ENCODE measurements at regions not wholly inside any gene's neighbourhood (a gene's known extent, or its start where the extent isn't known, plus 50 kb on each side); places are given as distances from the start of the nearest gene placed in this dataset.
"Not testable (repeated sequence)": the region's sequence is repeated elsewhere in the genome, so short reads cannot be mapped to it uniquely, and the experiment has no call there.

DNA sequence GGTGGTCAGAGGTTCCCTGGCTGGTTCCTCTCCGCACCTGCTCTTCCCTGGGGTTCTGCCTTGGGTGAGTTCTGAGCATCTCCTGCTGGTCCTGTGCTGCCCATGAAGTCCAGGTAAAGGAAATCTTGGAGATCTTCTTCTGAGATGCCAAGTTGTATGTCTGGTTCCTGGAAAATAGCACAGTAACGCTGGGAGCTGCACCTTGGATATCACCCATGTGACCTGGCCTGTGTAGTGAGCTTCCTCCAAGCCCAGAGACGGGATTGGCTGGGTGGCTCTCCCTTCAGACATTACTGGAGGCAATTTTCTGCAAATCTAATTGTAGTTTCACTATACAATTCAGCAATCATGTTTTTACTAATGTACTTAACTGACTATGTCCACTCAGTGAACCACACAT is 1281.1 kb downstream of the TMEM121 start:
- no peak for DNase-seq
- H3K36me3 Mint-ChIP-seq, result no peaks in the 10 kb centered on the region
- H3K4me3 Mint-ChIP-seq, result no peak overlapping the region
- H3K9me3 Mint-ChIP-seq, result no peaks in the 10 kb centered on the region
- peaks cover 25% of the 10 kb centered on the region for H3K4me1 Mint-ChIP-seq
- CTCF ChIA-PET, result interaction anchor here (1.8 kb wide), 1 partner anchor 24 kb away, joined by 8 read pairs; no protein-coding TSS in a partner anchor
- peaks cover 65% of the 10 kb centered on the region for H3K27me3 Mint-ChIP-seq
- no peak overlapping the region for H3K27ac Mint-ChIP-seq

- Mint-ChIP-seq H3K36me3 (no peaks in the 10 kb centered on the region), H3K4me1 (peaks cover 25% of the 10 kb centered on the region), H3K27ac (no peak overlapping the region), H3K9me3 (no peaks in the 10 kb centered on the region), H3K4me3 (no peak overlapping the region), H3K27me3 (peaks cover 61% of the 10 kb centered on the region)
- DNase-seq, result no peak
- CTCF ChIA-PET, result interaction anchor here (1.8 kb wide), 1 partner anchor 23 kb away, joined by 8 read pairs; no protein-coding TSS in a partner anchor
These were observed 1282.1 kb downstream of the TMEM121 start for GRCh38 chr14:106808458-106808857.

DNA sequence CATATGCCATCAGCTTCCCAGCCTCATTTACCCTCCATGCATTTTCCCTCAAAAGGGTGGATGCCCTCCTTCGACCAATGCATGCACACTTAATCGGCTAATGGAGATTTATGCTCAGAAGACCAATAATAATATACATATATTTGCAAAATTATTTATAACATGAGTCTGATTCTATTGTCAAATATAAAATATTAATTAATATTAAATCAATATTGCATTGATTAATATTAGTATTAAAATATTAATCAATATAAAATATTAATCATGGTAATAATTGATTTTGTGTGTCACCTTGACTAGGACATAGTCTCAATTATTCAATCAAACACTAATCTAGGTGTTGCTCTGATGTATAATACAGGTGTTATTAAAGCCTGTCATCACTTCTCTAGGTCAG is 1282.5 kb downstream of the TMEM121 start:
- Mint-ChIP-seq H3K36me3 (no peaks in the 10 kb centered on the region), H3K27ac (no peak overlapping the region), H3K9me3 (no peaks in the 10 kb centered on the region), H3K27me3 (peaks cover 62% of the 10 kb centered on the region), H3K4me3 (no peak overlapping the region), H3K4me1 (peaks cover 25% of the 10 kb centered on the region)
- DNase-seq, result no peak
- CTCF ChIA-PET, result interaction anchor here (1.8 kb wide), 1 partner anchor 22 kb away, joined by 8 read pairs; no protein-coding TSS in a partner anchor

DNA sequence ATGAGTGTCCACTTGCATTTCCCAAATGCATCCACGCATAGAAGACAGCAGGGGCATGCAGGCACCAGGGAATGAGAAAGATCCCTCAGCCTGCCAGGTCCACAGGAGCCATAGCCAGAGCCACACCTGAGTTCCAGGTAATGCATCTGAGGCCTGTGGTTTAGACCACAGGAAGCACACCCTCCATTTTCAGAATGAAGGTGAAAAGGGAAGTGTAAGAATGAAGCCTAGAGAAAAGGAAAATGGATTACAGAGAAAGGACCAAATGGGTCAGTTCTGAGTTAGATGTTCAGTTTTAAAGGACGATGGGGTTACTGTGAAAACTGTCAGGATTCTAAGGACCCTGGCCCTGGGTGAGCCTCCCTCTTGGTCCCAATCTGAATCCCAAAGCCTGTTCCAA is 1283.2 kb downstream of the TMEM121 start:
- Mint-ChIP-seq H3K4me1 (peaks cover 25% of the 10 kb centered on the region), H3K36me3 (no peaks in the 10 kb centered on the region), H3K9me3 (no peaks in the 10 kb centered on the region), H3K27ac (no peak overlapping the region), H3K4me3 (peak overlapping the region; percentile 31), H3K27me3 (peaks cover 61% of the 10 kb centered on the region)
- CTCF ChIA-PET, result no interaction called here
- DNase-seq, result peak; percentile 34

- not testable (repeated sequence) for H3K9me3 Mint-ChIP-seq, H3K27ac Mint-ChIP-seq, H3K36me3 Mint-ChIP-seq, H3K4me3 Mint-ChIP-seq
- CTCF ChIA-PET, result interaction anchor here (1.3 to 1.7 kb wide), 3 partner anchors 20 to 62 kb away, joined by 4 to 8 read pairs (median 5); no protein-coding TSS in a partner anchor
- H3K4me1 Mint-ChIP-seq, result peaks cover 25% of the 10 kb centered on the region
- H3K27me3 Mint-ChIP-seq, result peaks cover 62% of the 10 kb centered on the region
- peak; percentile 34 for DNase-seq
These were observed 1283.8 kb downstream of the TMEM121 start for GRCh38 chr14:106810168-106810567.

DNA sequence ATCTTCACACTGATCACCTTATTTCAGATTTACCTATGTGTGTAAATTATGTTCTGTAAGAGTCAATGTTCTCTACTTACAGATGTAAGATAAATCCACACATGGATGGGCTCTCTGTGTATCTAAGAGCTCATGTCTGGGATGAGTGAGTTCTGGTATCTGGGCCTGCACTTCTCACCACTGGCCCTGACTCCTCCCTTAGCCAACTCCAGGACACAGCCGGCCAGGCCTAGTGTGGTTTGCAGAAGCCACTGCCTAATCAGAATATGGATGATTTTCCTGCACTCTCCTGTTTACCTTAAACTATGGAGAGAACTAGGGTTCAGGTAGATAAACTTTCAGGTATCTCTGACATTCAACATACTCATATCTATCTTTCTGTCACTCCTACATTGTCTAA is 1284.8 kb downstream of the TMEM121 start:
- DNase-seq, result no peak
- Mint-ChIP-seq H3K27me3 (peaks cover 55% of the 10 kb centered on the region), H3K4me1 (peaks cover 25% of the 10 kb centered on the region), H3K36me3 (no peaks in the 10 kb centered on the region), H3K27ac (no peak overlapping the region), H3K4me3 (no peak overlapping the region), H3K9me3 (no peaks in the 10 kb centered on the region)
- CTCF ChIA-PET, result interaction anchor here (1.3 to 1.7 kb wide), 3 partner anchors 20 to 61 kb away, joined by 4 to 8 read pairs (median 5); no protein-coding TSS in a partner anchor

GRCh38 chr14:106812788-106813476 is 1286.5 kb downstream of the TMEM121 start:
- DNase-seq, result no peak
- H3K9me3 Mint-ChIP-seq, result no peaks in the 10 kb centered on the region
- H3K27ac Mint-ChIP-seq, result no peak overlapping the region
- peaks cover 48% of the 10 kb centered on the region for H3K27me3 Mint-ChIP-seq
- CTCF ChIA-PET, result interaction anchor here (0.9 to 1.4 kb wide), 2 partner anchors 18 to 60 kb away, joined by 3 to 7 read pairs; no protein-coding TSS in a partner anchor
- H3K36me3 Mint-ChIP-seq, result no peaks in the 10 kb centered on the region
- H3K4me3 Mint-ChIP-seq, result no peak overlapping the region
- peaks cover 25% of the 10 kb centered on the region for H3K4me1 Mint-ChIP-seq

DNA sequence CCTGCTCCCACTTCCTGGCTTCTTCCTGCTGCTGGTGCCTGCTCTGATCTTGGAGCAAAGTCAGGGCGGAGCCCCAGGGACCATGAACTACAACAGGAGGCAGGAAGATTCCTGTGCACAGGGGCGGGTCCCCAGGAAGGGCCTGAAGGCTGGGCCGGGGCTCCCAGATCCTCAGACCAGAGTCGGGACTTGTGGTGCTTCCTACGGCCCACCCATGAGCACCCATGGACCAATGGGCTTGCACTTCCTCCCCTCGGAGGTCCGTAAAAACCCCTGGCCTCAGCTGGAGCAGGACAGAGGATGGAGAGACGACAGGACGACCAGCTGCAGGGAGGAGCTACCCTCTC is 1287.1 kb downstream of the TMEM121 start:
- Mint-ChIP-seq H3K4me1 (peaks cover 25% of the 10 kb centered on the region), H3K27ac (no peak overlapping the region), H3K9me3 (no peaks in the 10 kb centered on the region), H3K27me3 (peaks cover 43% of the 10 kb centered on the region), H3K36me3 (no peaks in the 10 kb centered on the region), H3K4me3 (no peak overlapping the region)
- CTCF ChIA-PET, result interaction anchor here (1.2 kb wide), 1 partner anchor 18 kb away, joined by 4 read pairs; no protein-coding TSS in a partner anchor
- DNase-seq, result no peak

- Mint-ChIP-seq H3K27ac (no peak overlapping the region), H3K4me1 (no peaks in the 10 kb centered on the region), H3K27me3 (peaks cover 25% of the 10 kb centered on the region), H3K36me3 (no peaks in the 10 kb centered on the region), H3K9me3 (no peaks in the 10 kb centered on the region), H3K4me3 (no peak overlapping the region)
- CTCF ChIA-PET, result interaction anchor here (1.4 to 4.6 kb wide), 2 partner anchors 12 to 56 kb away, joined by 5 to 50 read pairs; no protein-coding TSS in a partner anchor
- DNase-seq, result no peak
These were observed 1293.7 kb downstream of the TMEM121 start for GRCh38 chr14:106820119-106820518.

DNA sequence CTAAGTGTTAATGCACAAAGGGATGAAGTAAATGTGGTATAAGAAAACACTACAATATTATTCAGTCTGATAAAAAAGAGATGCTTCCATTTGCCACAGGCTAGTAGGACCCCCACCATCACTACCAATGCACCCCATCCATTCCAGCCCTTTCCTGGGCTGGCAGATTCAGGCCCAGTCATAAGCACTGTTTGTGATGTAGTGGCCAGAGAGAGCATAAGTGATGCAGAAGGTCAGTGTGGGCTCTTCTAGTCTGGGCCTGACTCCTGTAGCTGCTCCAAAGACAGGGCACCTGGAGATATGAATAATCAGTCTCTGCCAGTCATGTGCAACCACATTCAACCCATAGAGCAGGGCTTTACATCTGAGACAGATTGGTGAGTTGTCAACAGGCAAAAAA is 1294.7 kb downstream of the TMEM121 start:
- DNase-seq, result no peak
- no peaks in the 10 kb centered on the region for H3K36me3 Mint-ChIP-seq
- H3K27me3 Mint-ChIP-seq, result peaks cover 25% of the 10 kb centered on the region
- no peak overlapping the region for H3K27ac Mint-ChIP-seq
- H3K4me3 Mint-ChIP-seq, result no peak overlapping the region
- CTCF ChIA-PET, result interaction anchor here (1.3 to 4.6 kb wide), 4 partner anchors 11 to 55 kb away, joined by 4 to 50 read pairs (median 8); no protein-coding TSS in a partner anchor
- H3K9me3 Mint-ChIP-seq, result no peaks in the 10 kb centered on the region
- H3K4me1 Mint-ChIP-seq, result no peaks in the 10 kb centered on the region

DNA sequence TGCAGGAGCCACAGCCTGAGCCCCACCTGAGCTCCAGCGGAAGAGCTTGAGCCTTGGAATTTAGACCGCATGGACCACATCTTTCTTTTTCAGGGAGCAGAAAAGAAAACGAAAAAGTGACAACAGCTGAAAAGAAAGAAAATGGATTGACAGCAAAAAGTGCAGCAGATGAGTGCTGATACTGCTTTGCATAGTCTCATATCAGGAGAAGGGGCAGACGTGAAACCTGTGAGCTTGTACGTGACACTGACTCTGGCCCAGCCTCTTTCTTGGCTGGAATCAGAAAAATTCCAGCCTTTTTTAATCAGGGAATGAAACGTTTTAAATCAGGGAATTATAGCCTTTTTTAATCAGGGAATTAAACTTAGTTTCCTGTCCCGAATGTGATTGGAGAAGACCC is 1296.5 kb downstream of the TMEM121 start:
- Mint-ChIP-seq H3K36me3 (no peaks in the 10 kb centered on the region), H3K9me3 (no peaks in the 10 kb centered on the region), H3K27me3 (peaks cover 29% of the 10 kb centered on the region), H3K27ac (no peak overlapping the region), H3K4me1 (no peaks in the 10 kb centered on the region), H3K4me3 (no peak overlapping the region)
- no peak for DNase-seq
- CTCF ChIA-PET, result interaction anchor here (0.6 to 4.6 kb wide), 4 partner anchors 9 to 322 kb away, joined by 3 to 50 read pairs (median 10); no protein-coding TSS in a partner anchor

GRCh38 chr14:106823552-106823951 is 1297.2 kb downstream of the TMEM121 start:
- Mint-ChIP-seq H3K36me3 (no peaks in the 10 kb centered on the region), H3K9me3 (no peaks in the 10 kb centered on the region), H3K4me3 (no peak overlapping the region), H3K27ac (no peak overlapping the region), H3K27me3 (peaks cover 34% of the 10 kb centered on the region), H3K4me1 (no peaks in the 10 kb centered on the region)
- DNase-seq, result no peak
- CTCF ChIA-PET, result interaction anchor here (0.6 to 4.6 kb wide), 3 partner anchors 8 to 323 kb away, joined by 3 to 50 read pairs (median 7); no protein-coding TSS in a partner anchor

- H3K27ac Mint-ChIP-seq, result no peak overlapping the region
- DNase-seq, result no peak
- H3K36me3 Mint-ChIP-seq, result no peaks in the 10 kb centered on the region
- no peak overlapping the region for H3K4me3 Mint-ChIP-seq
- H3K4me1 Mint-ChIP-seq, result no peaks in the 10 kb centered on the region
- CTCF ChIA-PET, result interaction anchor here (1.2 to 1.6 kb wide), 2 partner anchors 46 kb away, joined by 5 read pairs; no protein-coding TSS in a partner anchor
- peaks cover 48% of the 10 kb centered on the region for H3K27me3 Mint-ChIP-seq
- H3K9me3 Mint-ChIP-seq, result peaks cover 2% of the 10 kb centered on the region
These were observed 1300.5 kb downstream of the TMEM121 start for GRCh38 chr14:106826833-106827369.

DNA sequence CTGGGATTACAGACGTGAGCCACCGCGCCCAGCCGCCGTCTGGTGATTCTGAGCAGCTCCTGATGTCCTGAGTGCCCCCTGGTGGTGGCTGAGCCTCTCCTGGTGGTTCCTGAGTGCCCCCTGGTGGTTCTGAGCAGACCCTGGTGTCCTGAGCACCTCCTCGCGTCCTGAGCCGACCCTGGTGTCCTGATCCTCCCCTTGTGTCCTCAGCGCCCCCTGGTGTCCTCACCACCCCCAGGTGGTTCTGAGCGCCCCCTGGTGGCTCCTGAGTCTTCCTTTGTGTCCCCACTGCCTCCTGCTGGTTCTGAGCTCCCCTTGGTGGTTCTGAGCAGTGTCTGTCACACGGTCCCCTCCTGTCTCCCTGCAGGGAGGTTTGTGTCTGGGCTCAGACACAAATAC is 1304.9 kb downstream of the TMEM121 start:
- CTCF ChIA-PET, result interaction anchor here (0.8 to 3.2 kb wide), 33 partner anchors 10 to 523 kb away, joined by 3 to 82 read pairs (median 7); no protein-coding TSS in a partner anchor
- peaks cover 2% of the 10 kb centered on the region for H3K9me3 Mint-ChIP-seq
- DNase-seq, result peak; percentile 68
- no peaks in the 10 kb centered on the region for H3K36me3 Mint-ChIP-seq
- H3K27me3 Mint-ChIP-seq, result peaks cover 37% of the 10 kb centered on the region
- no peak overlapping the region for H3K27ac Mint-ChIP-seq
- H3K4me1 Mint-ChIP-seq, result no peaks in the 10 kb centered on the region
- no peak overlapping the region for H3K4me3 Mint-ChIP-seq
